OCI-LY1 (cell line): ENCODE measurements at regions not wholly inside any gene's neighbourhood (a gene's known extent, or its start where the extent isn't known, plus 50 kb on each side); places are given as distances from the start of the nearest gene placed in this dataset.

Experiments used
- H2AFZ ChIP-seq: fragments of 200-600 bp; sonication (generic), shearing (Covaris generic); 2 replicates; pipeline ENCODE4 v1.6.0; 2014; ENCODE audit warnings: antibody characterized with exemption, mild to moderate bottlenecking, low read length
- H3F3A ChIP-seq: fragments of 200-600 bp; sonication (generic), shearing (Covaris generic); 2 replicates; pipeline ENCODE4 v1.6.0; 2014; ENCODE audit warnings: mild to moderate bottlenecking, antibody characterized with exemption, low read length, moderate library complexity; ENCODE audit not compliant: insufficient read depth
- H3K27ac ChIP-seq: fragments of 200-600 bp; sonication (generic); 2 replicates; pipeline ENCODE4 v1.5.1; 2014; ENCODE audit warnings: low read length, mixed run types, mild to moderate bottlenecking, low read depth; ENCODE audit not compliant: poor library complexity, severe bottlenecking
- H3K27me3 ChIP-seq: fragments of 200-600 bp; sonication (generic); 2 replicates; pipeline ENCODE4 v1.6.0; 2014; ENCODE audit warnings: antibody characterized with exemption, mild to moderate bottlenecking, low read length, moderate library complexity; ENCODE audit not compliant: insufficient read depth
- H3K36me3 ChIP-seq: fragments of 200-600 bp; sonication (generic); 2 replicates; pipeline ENCODE4 v1.6.1; 2014; ENCODE audit warnings: mild to moderate bottlenecking, antibody characterized with exemption, low read length, moderate library complexity, mixed read lengths; ENCODE audit not compliant: insufficient read depth
- H3K4me1 ChIP-seq: fragments of 200-600 bp; sonication (generic); 2 replicates; pipeline ENCODE4 v1.5.1; 2014; ENCODE audit warnings: mild to moderate bottlenecking, low read length, moderate library complexity; ENCODE audit not compliant: insufficient read depth, severe bottlenecking
- H3K4me2 ChIP-seq: fragments of 200-600 bp; sonication (generic), shearing (Covaris generic); 2 replicates; pipeline ENCODE4 v1.6.1; 2014; ENCODE audit warnings: low read length
- H3K4me3 ChIP-seq: fragments of 200-600 bp; sonication (generic); 2 replicates; pipeline ENCODE4 v1.5.1; 2014; ENCODE audit warnings: low read length, low read depth, mild to moderate bottlenecking, mixed read lengths; ENCODE audit not compliant: poor library complexity, severe bottlenecking
- H3K79me2 ChIP-seq: fragments of 200-600 bp; shearing (Covaris generic); 2 replicates; pipeline ENCODE4 v1.6.1; 2016; ENCODE audit warnings: mixed run types, low read length, mixed read lengths; ENCODE audit not compliant: insufficient read depth
- H3K9ac ChIP-seq: fragments of 200-600 bp; sonication (generic), shearing (Covaris generic); 2 replicates; pipeline ENCODE4 v1.6.1; 2014; ENCODE audit warnings: mild to moderate bottlenecking, low read length, mixed read lengths
- H3K9me2 ChIP-seq: fragments of 200-600 bp; sonication (generic), shearing (Covaris generic); 2 replicates; pipeline ENCODE4 v1.6.1; 2014; ENCODE audit warnings: low read depth, mild to moderate bottlenecking, low read length, mixed read lengths
- H3K9me3 ChIP-seq: fragments of 200-600 bp; shearing (Covaris generic); 2 replicates; pipeline ENCODE4 v1.6.1; 2014; ENCODE audit warnings: low read length, mixed read lengths
- H4K20me1 ChIP-seq: fragments of 200-600 bp; sonication (generic), shearing (Covaris generic); 2 replicates; pipeline ENCODE4 v1.6.0; 2016; ENCODE audit warnings: mild to moderate bottlenecking, low read length; ENCODE audit not compliant: insufficient read depth
- CTCF ChIP-seq: fragments of 200-600 bp; sonication (generic), shearing (Covaris generic); IDR thresholded peaks from 2 replicates; pipeline ENCODE4 v1.5.1; 2017; ENCODE audit warnings: mild to moderate bottlenecking, antibody characterized with exemption, low read length, moderate library complexity, mixed read lengths
- EZH2 ChIP-seq: fragments of 200-600 bp; sonication (generic), shearing (Covaris generic); IDR thresholded peaks from 2 replicates; pipeline ENCODE4 v1.8.0; 2017; ENCODE audit warnings: borderline replicate concordance, mixed run types, mild to moderate bottlenecking, antibody characterized with exemption, low read length, moderate library complexity, mixed read lengths

- H3K36me3 ChIP-seq = no peaks in the 10 kb centered on the region
- no peak overlapping the region for H3K4me3 ChIP-seq
- no peak overlapping the region for H3K9ac ChIP-seq
- H2AFZ ChIP-seq = no peak overlapping the region
- no peaks in the 10 kb centered on the region for H3K9me3 ChIP-seq
- H3K9me2 ChIP-seq = no peaks in the 10 kb centered on the region
- no peaks in the 10 kb centered on the region for H3F3A ChIP-seq
- no peaks in the 10 kb centered on the region for H3K4me1 ChIP-seq
- no peak overlapping the region for H3K4me2 ChIP-seq
- no peaks in the 10 kb centered on the region for H3K27me3 ChIP-seq
- TF ChIP-seq EZH2 (no peak), CTCF (no peak)
- no peak overlapping the region for H3K27ac ChIP-seq
- no peaks in the 10 kb centered on the region for H4K20me1 ChIP-seq
- no peaks in the 10 kb centered on the region for H3K79me2 ChIP-seq
These were observed 178.3 kb downstream of the BARX1 start for GRCh38 chr9:93776873-93777272.

GRCh38 chr9:93776256-93776655 is 178.9 kb downstream of the BARX1 start:
- TF ChIP-seq EZH2 (no peak), CTCF (no peak)
- H3K4me3 ChIP-seq = no peak overlapping the region
- no peaks in the 10 kb centered on the region for H3K36me3 ChIP-seq
- no peaks in the 10 kb centered on the region for H3F3A ChIP-seq
- H3K9me3 ChIP-seq = no peaks in the 10 kb centered on the region
- no peak overlapping the region for H3K9ac ChIP-seq
- no peak overlapping the region for H3K4me2 ChIP-seq
- H3K4me1 ChIP-seq = no peaks in the 10 kb centered on the region
- no peaks in the 10 kb centered on the region for H4K20me1 ChIP-seq
- no peak overlapping the region for H2AFZ ChIP-seq
- no peaks in the 10 kb centered on the region for H3K79me2 ChIP-seq
- H3K27ac ChIP-seq = no peak overlapping the region
- H3K9me2 ChIP-seq = no peaks in the 10 kb centered on the region
- no peaks in the 10 kb centered on the region for H3K27me3 ChIP-seq

GRCh38 chr9:93774331-93775102 is 180.6 kb downstream of the BARX1 start:
- H3K4me3 ChIP-seq = no peak overlapping the region

More at GRCh38 chr9:93774331-93775102, 180.6 kb downstream of the BARX1 start:
- H3K36me3 ChIP-seq = no peaks in the 10 kb centered on the region
- H2AFZ ChIP-seq = no peak overlapping the region
- no peaks in the 10 kb centered on the region for H4K20me1 ChIP-seq
- no peaks in the 10 kb centered on the region for H3K9me2 ChIP-seq
- no peak overlapping the region for H3K4me2 ChIP-seq
- H3K4me1 ChIP-seq = no peaks in the 10 kb centered on the region
- H3K79me2 ChIP-seq = no peaks in the 10 kb centered on the region
- H3K9me3 ChIP-seq = no peaks in the 10 kb centered on the region
- TF ChIP-seq CTCF (no peak), EZH2 (no peak)
- no peaks in the 10 kb centered on the region for H3F3A ChIP-seq
- no peak overlapping the region for H3K9ac ChIP-seq
- H3K27ac ChIP-seq = no peak overlapping the region
- H3K27me3 ChIP-seq = no peaks in the 10 kb centered on the region
